Left lung (tissue), 4 donors: ENCODE measurements at regions not wholly inside any gene's neighbourhood (a gene's known extent, or its start where the extent isn't known, plus 50 kb on each side); places are given as distances from the start of the nearest gene placed in this dataset.
"Not testable (repeated sequence)": the region's sequence is repeated elsewhere in the genome, so short reads cannot be mapped to it uniquely, and the experiment has no call there.

Experiments
- ATAC-seq: fragments of 200-7000 bp; cut with Tn5 transposase; one replicate; pipeline ENCODE4 v1.9.1; 2020; ENCODE audit warnings: moderate library complexity
- DNase-seq, 4 donors: peaks; one replicate each; pipeline ENCODE4 v3.0.0-alpha.2; 2013 to 2020
- H3K27ac ChIP-seq, 2 donors: fragments of 200-600 bp; sonication (generic) in 1 of 2; one replicate each; pipeline versions ENCODE4 v1.5.0 to v1.8.0; 2020 to 2021
- H3K27me3 ChIP-seq, 2 donors: fragments of 200-600 bp; sonication (generic) in 1 of 2; one replicate each; pipeline versions ENCODE4 v1.5.0 to v1.8.0; 2020 to 2021
- H3K36me3 ChIP-seq, 2 donors: fragments of 200-600 bp; sonication (generic) in 1 of 2; one replicate each; pipeline versions ENCODE4 v1.5.0 to v1.8.0; 2020 to 2021
- H3K4me1 ChIP-seq, 2 donors: fragments of 200-600 bp; one replicate each; pipeline ENCODE4 v1.8.0; 2021
- H3K4me3 ChIP-seq, 2 donors: fragments of 200-600 bp; sonication (generic) in 1 of 2; one replicate each; pipeline versions ENCODE4 v1.5.0 to v1.8.0; 2020 to 2021; ENCODE audit warnings: mild to moderate bottlenecking in 1 of 2
- H3K9me3 ChIP-seq, 2 donors: fragments of 200-600 bp; sonication (generic) in 1 of 2; one replicate each; pipeline versions ENCODE4 v1.5.0 to v1.8.0; 2020 to 2021
- intact Hi-C, 2 donors: fragments of 100-400 bp; cut with DNase I; formaldehyde crosslinking; loops; one replicate each; pipeline versions ENCODE4 v1.11.2 to v1.14.2; 2022
- TF ChIP-seq, protein P1 (sequence below), 2 donors: fragments of 200-600 bp; sonication (generic) in 1 of 2; IDR thresholded peaks; one replicate each; pipeline versions ENCODE4 v1.5.0 to v1.8.0; 2021; ENCODE audit warnings: antibody characterized with exemption in 2 of 2
- donor health status: DM: no; HTN: yes; CAD: no.
- donor health status: DM: no; HTN: no; CAD: no.

DNA sequence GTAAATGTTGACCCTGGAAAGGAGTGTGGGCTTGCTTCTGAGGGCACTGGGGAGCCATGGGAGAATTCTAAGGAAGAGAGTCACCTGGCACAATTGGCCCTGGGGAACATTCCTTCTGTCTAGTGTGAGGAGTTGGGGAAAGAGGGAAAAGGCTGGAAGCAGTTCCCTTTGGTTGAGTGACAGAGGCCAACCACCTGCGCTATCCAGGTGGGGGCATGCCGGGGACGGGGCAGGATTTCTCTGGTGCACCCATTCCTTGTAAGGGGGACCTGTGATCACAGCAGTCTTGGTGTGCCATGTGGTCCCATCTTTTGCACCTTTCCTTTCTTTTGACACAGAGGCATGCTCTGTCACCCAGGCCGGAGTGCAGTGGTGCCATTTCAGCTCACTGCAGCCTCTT, 92.1 kb upstream of the GRK3 start:
- no peak for ATAC-seq
- intact Hi-C loops = no loop called here
- H3K9me3 ChIP-seq = peaks cover 0 to 4% of the 10 kb centered on the region in 2 donors
- H3K27ac ChIP-seq = no peak overlapping the region
- H3K4me3 ChIP-seq = no peak overlapping the region
- peaks cover 3 to 9% of the 10 kb centered on the region in 2 donors for H3K4me1 ChIP-seq
- H3K27me3 ChIP-seq = no peaks in the 10 kb centered on the region
- TF ChIP-seq, protein P1, sequence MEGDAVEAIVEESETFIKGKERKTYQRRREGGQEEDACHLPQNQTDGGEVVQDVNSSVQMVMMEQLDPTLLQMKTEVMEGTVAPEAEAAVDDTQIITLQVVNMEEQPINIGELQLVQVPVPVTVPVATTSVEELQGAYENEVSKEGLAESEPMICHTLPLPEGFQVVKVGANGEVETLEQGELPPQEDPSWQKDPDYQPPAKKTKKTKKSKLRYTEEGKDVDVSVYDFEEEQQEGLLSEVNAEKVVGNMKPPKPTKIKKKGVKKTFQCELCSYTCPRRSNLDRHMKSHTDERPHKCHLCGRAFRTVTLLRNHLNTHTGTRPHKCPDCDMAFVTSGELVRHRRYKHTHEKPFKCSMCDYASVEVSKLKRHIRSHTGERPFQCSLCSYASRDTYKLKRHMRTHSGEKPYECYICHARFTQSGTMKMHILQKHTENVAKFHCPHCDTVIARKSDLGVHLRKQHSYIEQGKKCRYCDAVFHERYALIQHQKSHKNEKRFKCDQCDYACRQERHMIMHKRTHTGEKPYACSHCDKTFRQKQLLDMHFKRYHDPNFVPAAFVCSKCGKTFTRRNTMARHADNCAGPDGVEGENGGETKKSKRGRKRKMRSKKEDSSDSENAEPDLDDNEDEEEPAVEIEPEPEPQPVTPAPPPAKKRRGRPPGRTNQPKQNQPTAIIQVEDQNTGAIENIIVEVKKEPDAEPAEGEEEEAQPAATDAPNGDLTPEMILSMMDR (IDR thresholded peaks at IDR 0.05) = no peak
- H3K36me3 ChIP-seq = peaks cover 0 to 14% of the 10 kb centered on the region in 2 donors
- no peak for DNase-seq

DNA sequence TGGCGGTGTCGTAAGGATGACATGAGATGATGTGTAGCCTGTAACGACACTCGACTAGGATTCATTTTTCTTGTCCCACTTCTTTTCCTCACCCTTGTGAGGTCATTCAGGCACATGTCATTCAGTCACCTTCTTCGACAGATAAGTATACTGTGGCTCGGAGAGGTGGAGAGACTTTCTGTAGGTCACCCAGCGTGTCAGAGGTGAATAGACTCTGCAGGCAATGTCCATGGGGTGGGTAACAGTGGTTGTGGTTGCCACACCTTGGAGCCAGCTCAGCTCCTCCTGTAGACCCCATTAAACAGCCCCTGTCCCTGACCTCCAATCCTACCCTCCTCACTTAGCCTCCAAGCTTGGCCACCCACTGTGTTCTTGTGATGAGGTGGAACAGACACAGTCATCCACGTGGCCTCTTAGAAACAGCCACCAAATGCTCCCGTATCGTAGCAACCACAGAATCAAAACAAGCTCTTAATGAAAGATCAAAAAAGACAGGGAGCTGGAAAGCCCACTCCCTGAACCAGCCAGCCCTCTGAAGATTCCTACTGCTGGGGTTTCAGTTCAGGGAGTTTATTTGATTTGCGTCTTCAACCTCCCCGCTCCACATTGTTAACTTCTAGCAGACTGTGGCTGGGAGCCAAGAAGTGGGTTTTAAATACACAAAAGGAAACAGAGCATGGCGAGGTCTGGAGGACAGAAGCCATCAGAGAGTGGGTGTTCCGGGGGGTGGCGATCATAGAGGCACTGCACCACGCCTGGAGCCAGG, 89.0 kb upstream of the GRK3 start:
- H3K4me1 ChIP-seq = peaks cover 3 to 9% of the 10 kb centered on the region in 2 donors
- peaks cover 0 to 4% of the 10 kb centered on the region in 2 donors for H3K9me3 ChIP-seq
- intact Hi-C loops = no loop called here
- no peak overlapping the region for H3K27ac ChIP-seq
- ATAC-seq (peak; percentile 76), DNase-seq (peak in 3 of 4 donors; percentile 43 to 93 (median 83))
- peaks cover under 1 to 17% of the 10 kb centered on the region in 2 donors for H3K36me3 ChIP-seq
- no peaks in the 10 kb centered on the region for H3K27me3 ChIP-seq
- TF ChIP-seq, protein P1 (IDR thresholded peaks at IDR 0.05) = no peak
- H3K4me3 ChIP-seq = no peak overlapping the region

DNA sequence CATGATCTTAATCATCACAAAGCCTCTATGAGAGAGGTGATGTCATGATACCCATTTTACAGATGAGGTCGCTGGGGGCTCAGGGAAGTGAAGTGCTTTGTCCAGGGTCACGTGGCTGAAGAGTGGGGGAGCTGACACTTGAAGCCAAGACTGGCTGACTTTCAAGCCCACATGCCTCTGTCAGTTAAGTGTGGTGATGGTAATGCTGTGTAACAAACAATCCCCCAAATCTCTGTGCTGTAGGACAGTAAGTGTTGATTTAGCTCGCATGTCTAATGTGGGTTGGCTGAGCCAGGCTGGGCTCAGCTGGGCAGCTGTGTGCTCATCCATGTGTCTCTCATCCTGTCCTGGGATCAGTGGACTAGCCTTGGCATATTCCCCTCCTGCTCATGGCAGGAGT, 87.1 kb upstream of the GRK3 start:
- Histone ChIP-seq H3K4me3 (no peak overlapping the region), H3K27me3 (no peaks in the 10 kb centered on the region), H3K27ac (no peak overlapping the region), H3K36me3 (peaks cover 2 to 37% of the 10 kb centered on the region in 2 donors), H3K4me1 (peaks cover 3 to 9% of the 10 kb centered on the region in 2 donors), H3K9me3 (peaks cover 0 to 4% of the 10 kb centered on the region in 2 donors)
- intact Hi-C loops = no loop called here
- DNase-seq (no peak), ATAC-seq (no peak)
- TF ChIP-seq, protein P1 (IDR thresholded peaks at IDR 0.05) = no peak

DNA sequence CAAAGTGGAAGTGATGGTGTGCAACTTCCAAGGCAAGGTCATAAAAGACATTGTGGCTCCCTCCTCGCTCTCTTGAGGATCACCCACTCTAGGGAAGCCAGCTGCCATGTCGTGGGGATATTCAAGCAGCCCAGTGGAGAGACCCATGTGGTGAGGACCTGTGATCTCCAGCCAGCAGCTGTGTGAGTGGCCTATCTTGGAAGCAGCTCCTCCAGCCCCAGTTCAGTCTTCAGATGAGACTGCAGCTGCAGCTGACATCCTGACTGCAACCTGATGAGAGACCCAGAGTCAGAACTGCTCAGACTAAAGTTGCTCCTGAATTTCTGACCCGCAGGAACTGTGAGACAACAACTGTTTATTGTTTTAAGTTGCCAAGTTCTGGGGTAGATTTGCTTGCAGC, 86.4 kb upstream of the GRK3 start:
- ATAC-seq (no peak), DNase-seq (no peak)
- Histone ChIP-seq H3K27me3 (no peaks in the 10 kb centered on the region), H3K9me3 (peaks cover 0 to 4% of the 10 kb centered on the region in 2 donors), H3K4me3 (no peak overlapping the region), H3K36me3 (peaks cover 2 to 38% of the 10 kb centered on the region in 2 donors), H3K27ac (no peak overlapping the region), H3K4me1 (peaks cover 3 to 9% of the 10 kb centered on the region in 2 donors)
- intact Hi-C loops = no loop called here
- TF ChIP-seq, protein P1 (IDR thresholded peaks at IDR 0.05) = no peak

DNA sequence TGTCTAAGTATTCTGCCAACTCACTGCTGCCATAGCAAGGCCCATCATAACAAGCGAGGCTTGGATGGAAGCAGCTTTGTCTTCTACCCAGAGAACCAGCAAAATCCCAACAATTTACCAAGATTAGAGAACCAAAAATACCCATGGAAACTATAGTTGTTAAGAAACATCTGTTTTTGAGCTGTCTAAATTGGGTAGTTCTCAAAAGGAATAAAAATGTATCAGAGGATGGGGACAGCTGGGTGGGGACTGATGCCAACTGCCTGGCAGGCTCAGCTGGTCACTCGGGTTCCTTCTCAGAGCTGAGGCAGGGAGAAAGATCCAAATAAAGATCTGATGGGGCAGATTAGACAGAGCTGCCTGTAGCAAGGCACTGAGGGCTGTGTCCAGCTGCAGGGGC, 85.9 kb upstream of the GRK3 start:
- Histone ChIP-seq H3K9me3 (peaks cover 0 to 4% of the 10 kb centered on the region in 2 donors), H3K27ac (no peak overlapping the region), H3K27me3 (no peaks in the 10 kb centered on the region), H3K4me3 (no peak overlapping the region), H3K36me3 (peaks cover 2 to 42% of the 10 kb centered on the region in 2 donors), H3K4me1 (peaks cover 3 to 9% of the 10 kb centered on the region in 2 donors)
- TF ChIP-seq, protein P1 (IDR thresholded peaks at IDR 0.05) = no peak
- ATAC-seq (no peak), DNase-seq (no peak)
- intact Hi-C loops = no loop called here

DNA sequence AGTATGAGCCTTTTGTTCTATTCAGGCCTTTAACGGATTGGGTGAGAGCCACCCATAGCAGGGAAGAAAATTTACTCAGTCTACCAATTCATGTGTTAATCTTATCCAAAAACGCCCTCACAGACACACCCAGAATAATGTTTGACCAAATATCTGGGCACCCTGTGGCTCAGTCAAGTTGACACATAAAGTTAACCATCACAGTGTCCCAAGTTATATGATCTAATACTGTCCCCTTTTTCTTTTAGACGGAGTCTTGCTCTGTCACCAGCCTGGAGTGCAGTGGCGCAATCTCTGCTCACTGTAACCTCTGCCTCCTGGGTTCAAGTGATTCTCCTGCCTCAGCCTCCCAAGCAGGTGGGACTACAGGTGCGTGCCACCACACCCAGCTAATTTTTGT, 83.6 kb upstream of the GRK3 start:
- DNase-seq, intact Hi-C loops, H3K27me3 ChIP-seq, H3K9me3 ChIP-seq, ATAC-seq, H3K27ac ChIP-seq, H3K4me3 ChIP-seq, H3K4me1 ChIP-seq: not testable (repeated sequence)
- H3K36me3 ChIP-seq = peaks cover 2 to 63% of the 10 kb centered on the region in 2 donors
